Upper lobe of right lung (tissue), 1 donor: ENCODE measurements at regions not wholly inside any gene's neighbourhood (a gene's known extent, or its start where the extent isn't known, plus 50 kb on each side); places are given as distances from the start of the nearest gene placed in this dataset.

Experiments
- ATAC-seq: fragments of 200-7000 bp; cut with Tn5 transposase; one replicate; pipeline ENCODE4 v1.9.1; 2020; ENCODE audit warnings: mild to moderate bottlenecking, moderate library complexity
- DNase-seq: peaks from one replicate; pipeline ENCODE4 v3.0.0-alpha.2; 2020
- H3K27ac ChIP-seq: fragments of 200-600 bp; one replicate; pipeline ENCODE4 v1.8.0; 2022
- H3K27me3 ChIP-seq: fragments of 200-600 bp; one replicate; pipeline ENCODE4 v1.8.0; 2022; ENCODE audit warnings: mild to moderate bottlenecking
- H3K36me3 ChIP-seq: fragments of 200-600 bp; one replicate; pipeline ENCODE4 v1.8.0; 2022
- H3K4me1 ChIP-seq: fragments of 200-600 bp; one replicate; pipeline ENCODE4 v1.8.0; 2022
- H3K4me3 ChIP-seq: fragments of 200-600 bp; one replicate; pipeline ENCODE4 v1.8.0; 2022; ENCODE audit warnings: mild to moderate bottlenecking
- H3K9me3 ChIP-seq: fragments of 200-600 bp; one replicate; pipeline ENCODE4 v1.8.0; 2022
- intact Hi-C: fragments of 100-400 bp; cut with DNase I; formaldehyde crosslinking; loops from one replicate; pipeline ENCODE4 v1.11.0; 2022
- TF ChIP-seq, protein P1 (sequence below): fragments of 200-600 bp; IDR thresholded peaks from one replicate; pipeline ENCODE4 v1.8.0; 2022; ENCODE audit warnings: antibody characterized with exemption
- donor health status: DM: no; HTN: yes; CAD: no; lungs with severe emphysema.

DNA sequence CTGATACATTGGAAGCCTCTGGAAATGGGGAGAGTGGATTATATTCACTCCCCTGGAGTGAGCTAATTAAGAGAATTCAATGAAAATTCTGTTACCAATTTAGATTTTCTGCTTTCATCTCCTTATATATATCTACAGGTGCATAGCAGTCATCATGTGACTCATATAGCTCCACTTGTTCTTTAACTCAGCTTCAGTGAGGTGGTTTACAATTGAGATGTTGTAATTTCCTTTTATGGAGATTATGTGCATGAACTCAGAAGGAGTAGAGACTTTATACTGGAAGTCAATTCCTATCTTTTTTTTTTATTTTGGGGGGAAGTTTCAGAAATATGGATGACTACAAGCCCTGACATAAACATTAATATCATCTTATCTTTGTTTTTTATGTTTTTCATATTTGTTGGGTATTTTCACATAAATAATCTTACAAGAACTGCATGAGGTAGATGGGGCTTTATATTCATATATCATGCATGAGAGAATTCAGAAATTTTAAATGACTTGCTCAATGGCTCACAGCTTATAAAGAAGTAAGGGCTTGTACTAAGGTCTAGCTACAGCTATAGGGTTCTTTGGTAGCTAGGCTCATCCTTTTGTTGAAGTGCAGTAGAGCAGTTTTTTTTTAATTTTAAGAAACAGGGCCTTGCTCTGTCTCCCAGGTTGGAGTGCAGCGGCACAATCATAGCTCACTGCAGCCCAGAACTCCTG is 92.3 kb upstream of the SCAF11 start:
- Histone ChIP-seq H3K27ac (no peak overlapping the region), H3K9me3 (no peaks in the 10 kb centered on the region), H3K27me3 (no peaks in the 10 kb centered on the region), H3K4me1 (no peaks in the 10 kb centered on the region), H3K36me3 (no peaks in the 10 kb centered on the region), H3K4me3 (no peak overlapping the region)
- ATAC-seq (no peak), DNase-seq (no peak)
- TF ChIP-seq, protein P1, sequence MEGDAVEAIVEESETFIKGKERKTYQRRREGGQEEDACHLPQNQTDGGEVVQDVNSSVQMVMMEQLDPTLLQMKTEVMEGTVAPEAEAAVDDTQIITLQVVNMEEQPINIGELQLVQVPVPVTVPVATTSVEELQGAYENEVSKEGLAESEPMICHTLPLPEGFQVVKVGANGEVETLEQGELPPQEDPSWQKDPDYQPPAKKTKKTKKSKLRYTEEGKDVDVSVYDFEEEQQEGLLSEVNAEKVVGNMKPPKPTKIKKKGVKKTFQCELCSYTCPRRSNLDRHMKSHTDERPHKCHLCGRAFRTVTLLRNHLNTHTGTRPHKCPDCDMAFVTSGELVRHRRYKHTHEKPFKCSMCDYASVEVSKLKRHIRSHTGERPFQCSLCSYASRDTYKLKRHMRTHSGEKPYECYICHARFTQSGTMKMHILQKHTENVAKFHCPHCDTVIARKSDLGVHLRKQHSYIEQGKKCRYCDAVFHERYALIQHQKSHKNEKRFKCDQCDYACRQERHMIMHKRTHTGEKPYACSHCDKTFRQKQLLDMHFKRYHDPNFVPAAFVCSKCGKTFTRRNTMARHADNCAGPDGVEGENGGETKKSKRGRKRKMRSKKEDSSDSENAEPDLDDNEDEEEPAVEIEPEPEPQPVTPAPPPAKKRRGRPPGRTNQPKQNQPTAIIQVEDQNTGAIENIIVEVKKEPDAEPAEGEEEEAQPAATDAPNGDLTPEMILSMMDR, result no peak
- intact Hi-C loops, result no loop called here

DNA sequence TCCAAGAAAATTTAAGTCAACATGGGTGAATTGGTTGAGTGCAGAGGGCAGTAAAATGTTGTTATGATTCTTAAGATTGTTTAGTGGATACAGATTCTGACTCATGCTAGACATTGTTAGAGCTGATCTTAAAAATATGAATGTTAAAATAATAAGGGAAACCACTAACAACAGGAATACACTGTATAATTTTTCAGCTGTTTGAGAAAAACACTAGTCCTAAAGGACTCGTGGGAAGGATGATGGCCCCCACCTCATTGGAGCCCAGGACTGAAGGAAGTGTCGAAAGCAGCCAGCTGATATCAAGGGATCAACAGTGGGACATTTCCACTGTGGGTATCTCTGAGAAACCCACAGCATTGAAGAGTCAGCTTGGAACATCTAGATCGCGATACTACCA is 82.9 kb upstream of the SCAF11 start:
- H3K27me3 ChIP-seq, result no peaks in the 10 kb centered on the region
- no peak overlapping the region for H3K4me3 ChIP-seq
- no peak for DNase-seq
- H3K27ac ChIP-seq, result no peak overlapping the region
- TF ChIP-seq, protein P1, result no peak
- intact Hi-C loops, result no loop called here
- no peak for ATAC-seq
- no peaks in the 10 kb centered on the region for H3K9me3 ChIP-seq
- H3K36me3 ChIP-seq, result no peaks in the 10 kb centered on the region
- H3K4me1 ChIP-seq, result no peaks in the 10 kb centered on the region

DNA sequence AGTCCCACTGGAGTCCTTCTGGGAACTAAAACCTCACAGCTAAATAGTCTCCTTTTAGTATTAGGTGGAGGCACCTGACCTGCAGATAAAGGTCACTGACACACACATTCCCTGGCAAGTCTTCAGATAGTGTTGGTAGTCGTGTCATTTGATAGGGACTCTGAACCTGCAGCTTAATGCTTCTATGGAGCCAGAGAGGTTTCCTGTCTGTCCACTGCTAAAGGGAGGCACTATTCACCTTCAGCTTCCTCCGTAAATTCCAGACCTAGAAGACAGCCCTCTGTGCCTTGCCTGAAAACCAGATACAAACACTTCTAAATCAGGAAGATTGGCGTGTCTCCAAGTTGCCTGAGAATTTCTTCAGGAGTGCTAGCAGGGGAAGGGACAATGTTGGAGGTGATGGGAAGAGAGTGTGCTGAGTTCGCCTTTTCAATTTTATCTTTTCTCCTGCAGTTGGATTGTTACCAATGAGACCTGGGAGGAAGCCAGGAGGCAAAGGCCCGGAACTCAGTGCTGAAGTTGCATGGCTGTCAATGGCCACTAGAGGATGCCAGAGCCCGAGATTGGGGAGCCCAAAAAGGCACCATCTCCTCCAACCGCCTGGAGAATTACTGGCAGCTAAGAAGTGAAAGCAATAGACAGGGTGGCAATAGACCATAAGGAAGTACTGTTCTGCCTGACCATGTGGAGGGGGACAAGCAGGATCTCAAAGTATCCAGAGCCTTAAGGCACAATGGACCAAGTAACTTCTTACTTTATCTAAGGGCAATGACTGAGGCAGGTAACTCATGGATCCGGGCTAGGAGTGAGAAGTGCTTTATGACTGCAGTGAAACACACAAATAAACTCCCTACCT is 81.6 kb upstream of the SCAF11 start:
- no peaks in the 10 kb centered on the region for H3K9me3 ChIP-seq
- H3K27ac ChIP-seq, result no peak overlapping the region
- no peaks in the 10 kb centered on the region for H3K27me3 ChIP-seq
- intact Hi-C loops, result no loop called here
- ATAC-seq (peak; percentile 98), DNase-seq (peak; percentile 72)
- no peaks in the 10 kb centered on the region for H3K4me1 ChIP-seq
- TF ChIP-seq, protein P1, result peak; percentile 89
- no peaks in the 10 kb centered on the region for H3K36me3 ChIP-seq
- H3K4me3 ChIP-seq, result no peak overlapping the region

DNA sequence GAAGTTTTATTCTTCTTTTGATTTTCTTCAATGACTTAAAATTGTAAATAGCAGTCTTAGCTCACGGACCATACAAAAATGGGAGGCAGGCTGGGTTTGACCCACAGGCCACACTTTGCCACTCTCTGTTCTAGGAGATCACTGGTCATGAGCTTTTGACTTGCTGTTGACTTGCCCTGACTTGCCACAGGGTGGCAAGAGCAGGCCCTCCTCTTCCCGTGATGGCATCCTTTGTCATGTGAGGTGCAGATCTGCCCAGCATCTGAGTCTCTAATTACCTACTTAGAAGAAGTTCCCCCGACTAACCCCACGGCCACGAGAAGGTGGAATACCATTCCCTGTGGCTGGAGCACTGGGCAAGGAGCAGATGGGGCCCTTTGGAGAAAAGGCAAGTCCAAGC is 81.0 kb upstream of the SCAF11 start:
- intact Hi-C loops, result no loop called here
- peak; percentile 10 for ATAC-seq
- no peaks in the 10 kb centered on the region for H3K9me3 ChIP-seq

DNA sequence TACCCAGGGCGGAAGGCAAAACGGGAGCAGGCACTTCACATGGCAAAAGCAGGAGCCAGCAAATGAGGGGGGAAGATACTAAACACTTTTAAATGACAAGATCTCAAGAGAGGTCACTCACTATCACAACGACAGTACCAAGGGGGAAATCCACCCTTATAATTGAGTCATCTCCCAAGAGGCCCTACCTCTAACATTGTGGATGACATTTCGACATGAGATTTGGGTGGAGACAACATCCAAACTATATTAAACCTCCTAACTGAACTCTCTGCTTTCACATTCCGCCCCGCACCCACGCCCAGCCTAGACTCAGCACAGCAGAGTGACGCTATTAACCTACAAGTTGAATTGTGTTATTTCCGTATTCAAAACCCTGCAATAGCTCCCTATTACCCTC is 76.7 kb upstream of the SCAF11 start:
- no peaks in the 10 kb centered on the region for H3K9me3 ChIP-seq
- H3K27me3 ChIP-seq, result no peaks in the 10 kb centered on the region
- no peak overlapping the region for H3K4me3 ChIP-seq
- intact Hi-C loops, result no loop called here
- TF ChIP-seq, protein P1, result no peak
- no peaks in the 10 kb centered on the region for H3K36me3 ChIP-seq
- no peaks in the 10 kb centered on the region for H3K4me1 ChIP-seq
- H3K27ac ChIP-seq, result no peak overlapping the region
- ATAC-seq (no peak), DNase-seq (no peak)

More for the DNA sequence above, 81.0 kb upstream of the SCAF11 start:
- Histone ChIP-seq H3K27ac (no peak overlapping the region), H3K27me3 (no peaks in the 10 kb centered on the region), H3K36me3 (no peaks in the 10 kb centered on the region), H3K4me3 (no peak overlapping the region), H3K4me1 (no peaks in the 10 kb centered on the region)
- TF ChIP-seq, protein P1, result no peak
- DNase-seq, result no peak
